ENCODE measurements at regions not wholly inside any gene's neighbourhood (a gene's known extent, or its start where the extent isn't known, plus 50 kb on each side); places are given as distances from the start of the nearest gene placed in this dataset.

DNA sequence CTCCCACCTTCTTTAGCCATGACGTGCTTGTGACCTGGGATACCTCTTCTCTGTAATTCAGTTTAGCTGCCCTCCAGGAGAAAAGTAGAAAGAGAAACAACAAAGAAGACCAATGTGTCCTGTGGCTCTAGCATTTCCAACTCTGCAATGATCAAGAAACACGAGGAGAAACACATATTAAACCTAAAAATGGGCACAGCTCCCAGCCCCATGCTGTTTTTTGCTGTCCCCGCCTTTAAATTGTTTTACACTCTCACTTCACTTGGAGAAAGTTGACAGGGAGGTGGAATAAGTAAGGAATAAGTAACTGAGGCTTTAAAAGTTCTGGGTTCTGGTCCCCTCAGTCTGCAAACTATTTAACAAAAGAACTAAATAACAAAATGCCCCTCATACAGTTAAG, 390.6 kb downstream of the TNS1 start:
- WGBS, 2 donors = 66 to 83% methylated on average over 3 of the region's 3 CpGs
- TF ChIP-seq POLR2A (IDR thresholded peaks at IDR 0.05) (no peak), CTCF (IDR thresholded peaks at IDR 0.05) (no peak)

GRCh38 chr2:217611626-217612127, 391.1 kb downstream of the TNS1 start:
- no peak for DNase-seq
- no peak overlapping the region for H3K4me3 ChIP-seq
- H3K27ac ChIP-seq = no peak overlapping the region
- peaks cover 0 to 13% (median 0%) of the 10 kb centered on the region in 3 donors for H3K4me1 ChIP-seq
- 79 to 100% methylated on average over 1 to 5 of the region's 5 CpGs for WGBS, 2 donors
- intact Hi-C loops (cut with DNase I) = no loop called here
- no peaks in the 10 kb centered on the region for H3K27me3 ChIP-seq
- no peaks in the 10 kb centered on the region for H3K9me3 ChIP-seq
- H3K36me3 ChIP-seq = no peaks in the 10 kb centered on the region
- TF ChIP-seq CTCF (IDR thresholded peaks at IDR 0.05) = no peak
- TF ChIP-seq POLR2A (IDR thresholded peaks at IDR 0.05) = no peak

More for the DNA sequence above, 390.6 kb downstream of the TNS1 start:
- H3K27ac ChIP-seq = no peak overlapping the region
- no peak for DNase-seq
- no peaks in the 10 kb centered on the region for H3K27me3 ChIP-seq
- H3K36me3 ChIP-seq = no peaks in the 10 kb centered on the region
- no peak overlapping the region for H3K4me3 ChIP-seq
- peaks cover 0 to 13% (median 0%) of the 10 kb centered on the region in 3 donors for H3K4me1 ChIP-seq
- H3K9me3 ChIP-seq = no peaks in the 10 kb centered on the region
- intact Hi-C loops (cut with DNase I) = no loop called here

- H3K4me3 ChIP-seq = no peak overlapping the region
- H3K36me3 ChIP-seq = no peaks in the 10 kb centered on the region
- H3K27ac ChIP-seq = no peak overlapping the region
- intact Hi-C loops (cut with DNase I) = no loop called here
- H3K9me3 ChIP-seq = no peaks in the 10 kb centered on the region
- no peak for DNase-seq
- TF ChIP-seq POLR2A (IDR thresholded peaks at IDR 0.05) = no peak
- no peak for TF ChIP-seq CTCF (IDR thresholded peaks at IDR 0.05)
- H3K4me1 ChIP-seq = peaks cover 0 to 13% (median 0%) of the 10 kb centered on the region in 3 donors
- no peaks in the 10 kb centered on the region for H3K27me3 ChIP-seq
- WGBS, 2 donors = 60% methylated on average over 1 of the region's 4 CpGs; no CpG with 5 or more reads in 1 of the 2 donors
Observed at GRCh38 chr2:217611056-217611455, 391.7 kb downstream of the TNS1 start.

GRCh38 chr2:217610401-217610814, 392.4 kb downstream of the TNS1 start:
- Histone ChIP-seq H3K9me3 (no peaks in the 10 kb centered on the region), H3K4me3 (no peak overlapping the region), H3K36me3 (no peaks in the 10 kb centered on the region), H3K27me3 (no peaks in the 10 kb centered on the region), H3K27ac (no peak overlapping the region), H3K4me1 (peaks cover 0 to 13% (median 0%) of the 10 kb centered on the region in 3 donors)
- intact Hi-C loops (cut with DNase I) = no loop called here
- DNase-seq = no peak
- TF ChIP-seq CTCF (IDR thresholded peaks at IDR 0.05) (no peak), POLR2A (IDR thresholded peaks at IDR 0.05) (no peak)
- 63 to 72% methylated on average over 5 of the region's 6 CpGs for whole genome bisulfite sequencing, 2 donors

- Histone ChIP-seq H3K9me3 (no peaks in the 10 kb centered on the region), H3K4me1 (peaks cover 0 to 13% (median 0%) of the 10 kb centered on the region in 3 donors), H3K27me3 (no peaks in the 10 kb centered on the region), H3K36me3 (no peaks in the 10 kb centered on the region), H3K27ac (no peak overlapping the region), H3K4me3 (no peak overlapping the region)
- DNase-seq = no peak
- 90 to 100% methylated on average over 2 to 3 of the region's 3 CpGs for WGBS, 2 donors
- intact Hi-C loops (cut with DNase I) = no loop called here
- TF ChIP-seq CTCF (IDR thresholded peaks at IDR 0.05) (no peak), POLR2A (IDR thresholded peaks at IDR 0.05) (no peak)
Observed at GRCh38 chr2:217609952-217610351, 392.8 kb downstream of the TNS1 start.
